OCI-LY3 (cell line): ENCODE measurements at regions not wholly inside any gene's neighbourhood (a gene's known extent, or its start where the extent isn't known, plus 50 kb on each side); places are given as distances from the start of the nearest gene placed in this dataset.
"Not testable (repeated sequence)": the region's sequence is repeated elsewhere in the genome, so short reads cannot be mapped to it uniquely, and the experiment has no call there.

ENCODE experiments used
- EZH2phosphoT487 ChIP-seq: fragments of 200-600 bp; shearing (Covaris generic); IDR thresholded peaks from 2 replicates; pipeline ENCODE4 v1.6.1; 2018; ENCODE audit warnings: antibody characterized with exemption, mixed run types, low read depth
- TF ChIP-seq, protein P1 (sequence below): fragments of 200-600, 300-600 bp; sonication (generic); IDR thresholded peaks from 2 replicates; pipeline ENCODE4 v1.5.1; 2014; ENCODE audit warnings: antibody characterized with exemption, low read length, low read depth

DNA sequence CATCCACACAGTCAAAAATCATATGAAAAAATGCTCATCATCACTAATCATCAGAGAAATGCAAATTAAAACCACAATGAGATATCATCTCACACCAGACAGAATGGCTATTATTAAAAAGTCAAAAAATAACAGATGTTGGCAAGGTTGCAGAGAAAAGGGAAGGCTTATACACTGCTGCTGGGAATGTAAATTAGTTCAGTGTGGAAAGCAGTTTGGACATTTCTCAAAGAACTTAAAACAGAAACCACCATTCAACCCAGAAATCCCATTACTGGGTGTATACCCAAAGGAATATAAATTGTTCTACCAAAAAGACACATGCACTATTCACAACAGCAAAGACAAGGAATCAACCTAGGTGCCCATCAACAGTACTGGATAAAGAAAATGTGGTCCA lies 307.0 kb upstream of the SOX9 start:
- TF ChIP-seq, protein P1, sequence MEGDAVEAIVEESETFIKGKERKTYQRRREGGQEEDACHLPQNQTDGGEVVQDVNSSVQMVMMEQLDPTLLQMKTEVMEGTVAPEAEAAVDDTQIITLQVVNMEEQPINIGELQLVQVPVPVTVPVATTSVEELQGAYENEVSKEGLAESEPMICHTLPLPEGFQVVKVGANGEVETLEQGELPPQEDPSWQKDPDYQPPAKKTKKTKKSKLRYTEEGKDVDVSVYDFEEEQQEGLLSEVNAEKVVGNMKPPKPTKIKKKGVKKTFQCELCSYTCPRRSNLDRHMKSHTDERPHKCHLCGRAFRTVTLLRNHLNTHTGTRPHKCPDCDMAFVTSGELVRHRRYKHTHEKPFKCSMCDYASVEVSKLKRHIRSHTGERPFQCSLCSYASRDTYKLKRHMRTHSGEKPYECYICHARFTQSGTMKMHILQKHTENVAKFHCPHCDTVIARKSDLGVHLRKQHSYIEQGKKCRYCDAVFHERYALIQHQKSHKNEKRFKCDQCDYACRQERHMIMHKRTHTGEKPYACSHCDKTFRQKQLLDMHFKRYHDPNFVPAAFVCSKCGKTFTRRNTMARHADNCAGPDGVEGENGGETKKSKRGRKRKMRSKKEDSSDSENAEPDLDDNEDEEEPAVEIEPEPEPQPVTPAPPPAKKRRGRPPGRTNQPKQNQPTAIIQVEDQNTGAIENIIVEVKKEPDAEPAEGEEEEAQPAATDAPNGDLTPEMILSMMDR: not testable (repeated sequence)
- TF ChIP-seq EZH2phosphoT487: not testable (repeated sequence)
